ENCODE measurements at regions not wholly inside any gene's neighbourhood (a gene's known extent, or its start where the extent isn't known, plus 50 kb on each side); places are given as distances from the start of the nearest gene placed in this dataset.

GRCh38 chr14:84195514-84195913 lies 1334.4 kb upstream of the FLRT2 start:
- DNase-seq (ENCODE audit: low read depth in 2 of 3, low spot score in 1 of 3), result no peak

GRCh38 chr14:84197704-84198103 lies 1332.2 kb upstream of the FLRT2 start:
- DNase-seq (ENCODE audit: low read depth in 2 of 3, low spot score in 1 of 3), result no peak

- no peak for DNase-seq (ENCODE audit: low read depth in 2 of 3, low spot score in 1 of 3)
Observed at GRCh38 chr14:84202486-84202885, 1327.5 kb upstream of the FLRT2 start.

- no peak for DNase-seq (ENCODE audit: low read depth in 2 of 3, low spot score in 1 of 3)
Observed at GRCh38 chr14:84203896-84204295, 1326.0 kb upstream of the FLRT2 start.

- DNase-seq (ENCODE audit: low read depth in 2 of 3, low spot score in 1 of 3), result no peak
Observed at GRCh38 chr14:84208451-84208850, 1321.5 kb upstream of the FLRT2 start.

GRCh38 chr14:84209031-84209430 lies 1320.9 kb upstream of the FLRT2 start:
- DNase-seq (ENCODE audit: low read depth in 2 of 3, low spot score in 1 of 3), result no peak

- no peak for DNase-seq (ENCODE audit: low read depth in 2 of 3, low spot score in 1 of 3)
Observed at GRCh38 chr14:84217066-84217465, 1312.9 kb upstream of the FLRT2 start.

GRCh38 chr14:84225268-84225667 lies 1304.7 kb upstream of the FLRT2 start:
- DNase-seq (ENCODE audit: low read depth in 2 of 3, low spot score in 1 of 3), result no peak

GRCh38 chr14:84228702-84229101 lies 1301.2 kb upstream of the FLRT2 start:
- DNase-seq (ENCODE audit: low read depth in 2 of 3, low spot score in 1 of 3), result no peak

GRCh38 chr14:84234281-84234680 lies 1295.7 kb upstream of the FLRT2 start:
- DNase-seq (ENCODE audit: low read depth in 2 of 3, low spot score in 1 of 3), result no peak

GRCh38 chr14:84236290-84236689 lies 1293.7 kb upstream of the FLRT2 start:
- no peak for DNase-seq (ENCODE audit: low read depth in 2 of 3, low spot score in 1 of 3)

GRCh38 chr14:84237881-84238280 lies 1292.1 kb upstream of the FLRT2 start:
- no peak for DNase-seq (ENCODE audit: low read depth in 2 of 3, low spot score in 1 of 3)

GRCh38 chr14:84247693-84248092 lies 1282.3 kb upstream of the FLRT2 start:
- no peak for DNase-seq (ENCODE audit: low read depth in 2 of 3, low spot score in 1 of 3)

GRCh38 chr14:84250893-84251292 lies 1279.1 kb upstream of the FLRT2 start:
- no peak for DNase-seq (ENCODE audit: low read depth in 2 of 3, low spot score in 1 of 3)

GRCh38 chr14:84251411-84252115 lies 1278.4 kb upstream of the FLRT2 start:
- no peak for DNase-seq (ENCODE audit: low read depth in 2 of 3, low spot score in 1 of 3)

GRCh38 chr14:84252706-84253105 lies 1277.2 kb upstream of the FLRT2 start:
- no peak for DNase-seq (ENCODE audit: low read depth in 2 of 3, low spot score in 1 of 3)

GRCh38 chr14:84253326-84253725 lies 1276.6 kb upstream of the FLRT2 start:
- DNase-seq (ENCODE audit: low read depth in 2 of 3, low spot score in 1 of 3), result no peak

GRCh38 chr14:84254290-84254689 lies 1275.7 kb upstream of the FLRT2 start:
- DNase-seq (ENCODE audit: low read depth in 2 of 3, low spot score in 1 of 3), result no peak

GRCh38 chr14:84262932-84263331 lies 1267.0 kb upstream of the FLRT2 start:
- DNase-seq (ENCODE audit: low read depth in 2 of 3, low spot score in 1 of 3), result no peak

- no peak for DNase-seq (ENCODE audit: low read depth in 2 of 3, low spot score in 1 of 3)
Observed at GRCh38 chr14:84272290-84272721, 1257.6 kb upstream of the FLRT2 start.

GRCh38 chr14:84273181-84273580 lies 1256.8 kb upstream of the FLRT2 start:
- DNase-seq (ENCODE audit: low read depth in 2 of 3, low spot score in 1 of 3), result no peak

- DNase-seq (ENCODE audit: low read depth in 2 of 3, low spot score in 1 of 3), result no peak
Observed at GRCh38 chr14:84282618-84283017, 1247.3 kb upstream of the FLRT2 start.

- DNase-seq (ENCODE audit: low read depth in 2 of 3, low spot score in 1 of 3), result no peak
Observed at GRCh38 chr14:84288781-84289180, 1241.2 kb upstream of the FLRT2 start.
